Stimulated activated CD4-positive, alpha-beta T cell treated with anti-CD3 and anti-CD28 coated beads, Interleukin-12 subunit alpha, Interleukin-12 subunit beta, amount 100 ng/mL, for 48 hours (primary cell): ENCODE measurements at regions not wholly inside any gene's neighbourhood (a gene's known extent, or its start where the extent isn't known, plus 50 kb on each side); places are given as distances from the start of the nearest gene placed in this dataset.
"Not testable (repeated sequence)": the region's sequence is repeated elsewhere in the genome, so short reads cannot be mapped to it uniquely, and the experiment has no call there.

ENCODE experiments used
- DNase-seq, 3 donors: peaks; one replicate each; pipeline ENCODE4 v3.0.0-alpha.2; 2020; ENCODE audit warnings: low read depth in 2 of 3, low spot score in 1 of 3

DNA sequence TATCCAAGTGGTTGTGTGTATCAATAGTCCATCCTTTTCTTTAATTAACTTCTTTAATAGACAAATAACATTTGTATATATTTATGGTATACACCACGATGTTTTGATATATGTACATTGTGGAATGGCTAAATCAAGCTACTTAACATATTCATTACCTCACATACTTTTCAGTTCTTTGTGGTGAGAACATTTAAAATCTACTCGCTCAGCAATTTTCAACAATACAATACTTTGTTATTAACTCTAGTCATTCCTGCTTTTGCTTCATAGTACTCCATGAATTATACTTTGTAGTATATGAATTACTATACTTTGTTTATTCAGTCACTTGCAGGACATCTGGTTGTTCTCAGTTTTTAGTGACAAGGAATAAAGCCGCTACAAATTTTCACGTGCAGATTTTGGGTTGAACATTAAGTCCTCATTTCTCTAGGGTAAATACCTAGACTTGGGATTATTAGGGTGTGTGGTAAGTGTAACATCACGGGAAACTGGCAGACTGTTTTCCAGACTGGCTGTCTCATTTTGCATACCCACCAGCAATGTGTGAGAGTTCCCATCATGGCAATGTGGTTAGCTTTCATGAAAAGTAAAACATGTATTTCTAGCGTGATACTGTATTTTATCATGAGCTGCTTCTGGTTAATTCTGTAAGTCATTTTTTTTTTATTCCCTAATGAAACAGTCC lies 354.4 kb upstream of the WWC1 start:
- no peak for DNase-seq

DNA sequence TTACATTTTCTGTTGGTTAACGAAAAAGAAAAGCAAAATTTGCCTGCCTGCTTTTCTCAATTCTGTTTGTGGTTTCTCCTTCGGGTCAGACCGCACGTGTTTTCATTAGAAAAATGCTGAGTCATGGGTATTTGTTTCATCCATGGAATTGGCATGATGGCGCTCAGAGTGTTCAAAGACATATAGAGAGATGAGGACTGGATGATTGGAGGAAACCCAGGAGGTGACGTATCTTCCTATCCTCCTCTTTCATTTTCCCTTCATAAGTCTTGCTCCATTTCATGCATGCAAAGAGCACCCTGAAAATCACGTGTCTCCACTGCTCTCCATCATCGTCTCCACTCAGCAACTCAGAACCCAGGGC lies 353.8 kb upstream of the WWC1 start:
- DNase-seq: no peak

DNA sequence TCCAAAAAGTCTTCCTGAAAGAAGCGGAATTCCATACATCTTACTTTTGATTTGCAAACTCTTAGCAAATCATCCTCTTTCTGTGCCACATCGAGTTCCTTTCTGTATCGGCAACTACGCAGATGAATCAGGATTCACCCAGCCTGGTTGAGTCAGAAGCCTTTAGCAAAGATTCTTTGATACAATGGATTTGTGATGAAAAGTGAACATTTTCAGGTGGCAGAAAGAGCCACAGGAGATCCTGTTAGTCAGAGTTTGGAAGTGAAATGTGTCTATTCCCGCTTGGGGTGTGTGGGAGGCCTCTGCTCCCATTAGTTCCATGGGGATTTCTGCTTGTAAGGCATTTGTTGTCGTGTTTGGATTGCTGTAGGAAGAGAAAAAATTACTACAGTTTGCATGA lies 351.8 kb upstream of the WWC1 start:
- DNase-seq: no peak

DNA sequence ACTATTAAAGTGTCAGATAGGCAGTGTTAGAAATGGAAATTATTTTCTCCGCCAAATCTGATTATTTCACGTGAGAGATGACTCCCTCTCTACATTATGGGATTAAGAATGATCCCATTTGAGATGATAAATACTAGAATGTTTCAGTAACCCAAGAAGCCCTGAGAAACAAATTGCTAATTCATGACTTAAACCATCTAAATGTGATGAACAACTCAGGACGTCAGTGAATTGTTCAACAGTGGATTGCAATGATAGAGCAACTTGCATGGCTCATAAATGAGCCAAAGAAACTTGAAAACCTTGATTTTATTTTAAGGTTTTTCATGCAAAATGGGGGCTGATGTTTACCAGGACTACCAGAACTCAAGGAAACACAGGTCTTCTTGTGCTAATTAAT lies 350.5 kb upstream of the WWC1 start:
- DNase-seq: no peak

DNA sequence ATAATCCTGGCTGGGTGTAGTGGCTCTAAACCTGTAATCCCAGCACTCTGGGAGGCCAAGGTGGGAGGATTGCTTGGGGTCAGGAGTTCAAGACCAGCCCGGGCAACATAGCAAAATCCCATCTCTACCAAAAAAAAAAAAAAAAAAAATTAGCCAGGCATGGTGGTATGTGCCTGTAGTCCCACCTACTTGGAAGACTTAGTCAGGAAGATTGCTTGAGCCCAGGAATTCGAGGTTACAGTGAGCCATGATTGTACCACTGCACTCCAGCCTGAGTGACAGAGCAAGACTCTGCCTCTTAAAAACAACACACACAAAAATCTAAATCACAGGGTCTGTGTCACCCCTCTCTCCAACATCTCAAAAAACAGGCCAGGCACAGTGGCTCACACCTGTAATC lies 349.9 kb upstream of the WWC1 start:
- DNase-seq: not testable (repeated sequence)

DNA sequence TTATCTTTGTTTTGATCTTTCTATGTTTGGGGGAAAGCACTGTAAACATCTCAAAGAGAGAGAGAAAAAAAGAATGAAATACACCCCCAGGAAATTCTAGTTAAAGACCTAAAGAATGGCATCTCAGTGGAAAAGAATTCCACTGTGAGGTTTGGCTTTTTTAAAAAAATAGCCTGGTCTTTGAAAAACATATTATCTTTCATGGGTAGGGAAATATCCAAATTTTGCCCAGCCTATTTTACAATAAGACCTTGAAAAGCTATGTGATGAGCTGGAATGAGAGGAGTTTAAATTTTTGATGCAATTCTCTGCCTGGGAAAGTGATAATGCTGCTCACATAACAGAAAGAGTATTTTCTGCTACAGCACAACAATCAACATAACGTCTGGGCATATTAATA lies 348.1 kb upstream of the WWC1 start:
- DNase-seq: no peak

DNA sequence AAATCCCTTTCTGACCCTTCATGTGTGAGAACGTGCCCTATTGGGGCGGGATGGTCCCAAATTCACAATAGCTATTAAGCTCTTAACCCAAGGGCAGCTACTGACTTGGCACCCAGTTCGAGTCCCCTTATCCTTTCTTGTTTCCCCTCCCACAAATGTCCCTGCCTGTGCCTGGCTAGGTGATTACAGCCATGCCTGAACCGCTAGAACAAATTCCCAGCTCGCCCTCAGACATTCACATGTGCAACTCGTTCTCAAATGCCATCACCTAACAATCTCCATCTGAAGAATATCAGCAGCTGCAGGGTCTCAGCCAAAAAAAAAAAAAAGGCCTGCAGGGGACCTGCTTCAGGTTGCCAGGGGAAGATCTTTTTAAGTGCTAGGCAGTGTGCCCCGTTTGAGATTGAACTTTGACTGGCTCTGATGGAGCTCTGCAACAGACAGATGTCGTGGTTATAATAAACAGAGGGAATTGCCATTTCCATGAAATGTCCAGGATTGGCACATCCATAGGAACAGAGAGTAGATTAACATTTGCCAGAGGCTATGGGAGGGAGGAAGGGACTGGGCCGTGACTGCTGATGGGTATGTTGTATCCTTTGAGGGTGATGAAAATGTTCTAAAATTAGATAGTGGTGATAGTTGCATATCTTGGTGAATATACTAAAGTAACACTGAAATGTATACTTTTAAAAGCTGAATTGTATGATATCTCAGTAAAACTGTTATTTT lies 347.2 kb upstream of the WWC1 start:
- no peak for DNase-seq

DNA sequence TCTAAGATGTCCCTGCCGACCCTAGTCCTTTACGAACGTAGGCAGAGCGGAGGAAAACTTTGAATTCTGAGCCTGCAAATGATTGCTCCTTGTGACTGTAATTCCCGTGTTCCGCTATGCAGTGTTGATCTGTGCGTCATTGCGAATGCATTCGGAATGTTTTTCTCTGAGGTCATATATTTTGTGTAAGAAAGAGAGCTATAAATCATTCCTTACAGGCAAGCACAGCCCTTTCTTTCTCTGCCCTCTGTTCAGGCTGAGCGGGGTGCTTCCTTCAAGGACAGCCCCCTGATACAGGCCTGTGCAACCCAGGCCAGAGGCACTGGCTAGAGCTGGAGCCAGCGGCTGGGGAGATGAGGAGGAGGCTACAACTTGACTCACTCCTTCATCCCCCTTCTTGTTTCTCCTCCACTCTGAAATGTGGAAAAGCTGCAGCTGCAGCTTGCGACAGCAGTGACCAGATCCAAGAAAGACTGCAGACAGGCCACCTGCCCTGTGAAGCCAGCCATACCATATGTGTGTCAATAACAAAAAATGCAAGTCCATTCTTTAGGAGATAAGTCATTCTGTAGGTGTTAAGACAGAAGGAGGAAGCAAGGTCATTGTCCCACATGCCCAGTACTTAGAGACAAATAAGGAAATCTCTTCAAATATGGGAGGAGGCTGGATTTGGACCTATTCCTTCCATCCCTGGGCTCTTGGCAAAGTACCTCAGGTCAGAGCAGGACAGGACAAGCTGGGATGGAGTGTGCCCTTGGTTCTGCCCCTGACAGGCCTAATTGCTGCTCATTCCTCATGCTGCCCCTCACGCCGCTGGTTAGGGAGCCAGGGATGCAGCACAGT lies 345.7 kb upstream of the WWC1 start:
- DNase-seq: no peak

DNA sequence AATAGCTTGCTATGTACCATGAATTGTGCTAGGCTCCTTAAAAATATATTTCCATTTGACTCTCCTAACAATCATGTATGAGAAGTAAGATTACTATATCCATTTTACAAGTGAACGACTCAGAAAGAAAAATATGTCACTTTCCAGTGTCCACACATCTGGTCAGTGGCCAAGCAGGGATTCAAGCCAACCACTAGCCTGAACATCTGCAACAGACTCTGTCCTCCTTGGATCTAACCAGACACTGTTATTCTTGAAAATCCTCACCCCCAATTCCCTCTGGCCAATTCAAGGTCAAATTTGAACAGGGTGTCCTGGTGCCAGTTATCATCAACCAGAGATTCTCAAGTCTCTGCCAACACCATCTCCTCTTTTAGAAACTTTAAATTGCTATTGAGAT lies 344.1 kb upstream of the WWC1 start:
- DNase-seq: no peak

DNA sequence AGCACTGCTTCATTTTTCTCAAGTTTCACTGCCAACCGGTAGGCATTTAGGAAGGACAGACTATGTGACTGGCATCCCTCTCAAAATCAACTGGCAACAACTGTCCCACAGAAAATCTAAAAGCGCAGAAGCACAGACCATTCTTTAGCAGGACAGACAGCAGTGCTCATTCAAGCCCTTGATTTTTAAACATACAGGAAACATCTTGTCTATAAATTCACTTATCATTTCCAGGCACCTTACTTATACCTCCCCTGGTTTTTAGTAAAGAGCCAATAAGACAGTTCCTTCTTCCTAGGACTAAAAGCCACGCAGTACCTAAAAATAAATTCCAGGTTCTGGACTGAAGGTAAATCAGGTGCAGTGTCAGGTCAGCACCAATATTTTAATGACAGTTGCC lies 343.2 kb upstream of the WWC1 start:
- DNase-seq: no peak

DNA sequence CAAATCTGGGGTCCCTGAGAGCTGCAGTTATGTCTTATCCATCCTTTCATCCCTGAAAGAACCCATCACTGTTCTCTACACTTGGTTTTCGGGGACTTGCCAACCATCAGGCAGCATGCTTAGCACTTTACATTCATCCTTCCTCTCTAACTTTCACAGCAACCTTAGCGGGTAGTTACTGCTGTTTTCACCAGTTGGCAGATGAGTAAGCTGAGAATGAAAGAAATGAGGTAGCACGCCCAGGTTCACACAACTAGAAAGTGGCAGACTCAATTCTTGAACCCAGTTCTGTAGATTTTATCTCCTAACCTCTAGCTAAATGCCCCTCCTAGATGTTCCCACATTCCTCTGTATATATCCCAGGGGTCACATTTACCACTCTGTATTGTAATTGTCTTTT lies 342.0 kb upstream of the WWC1 start:
- DNase-seq: no peak

DNA sequence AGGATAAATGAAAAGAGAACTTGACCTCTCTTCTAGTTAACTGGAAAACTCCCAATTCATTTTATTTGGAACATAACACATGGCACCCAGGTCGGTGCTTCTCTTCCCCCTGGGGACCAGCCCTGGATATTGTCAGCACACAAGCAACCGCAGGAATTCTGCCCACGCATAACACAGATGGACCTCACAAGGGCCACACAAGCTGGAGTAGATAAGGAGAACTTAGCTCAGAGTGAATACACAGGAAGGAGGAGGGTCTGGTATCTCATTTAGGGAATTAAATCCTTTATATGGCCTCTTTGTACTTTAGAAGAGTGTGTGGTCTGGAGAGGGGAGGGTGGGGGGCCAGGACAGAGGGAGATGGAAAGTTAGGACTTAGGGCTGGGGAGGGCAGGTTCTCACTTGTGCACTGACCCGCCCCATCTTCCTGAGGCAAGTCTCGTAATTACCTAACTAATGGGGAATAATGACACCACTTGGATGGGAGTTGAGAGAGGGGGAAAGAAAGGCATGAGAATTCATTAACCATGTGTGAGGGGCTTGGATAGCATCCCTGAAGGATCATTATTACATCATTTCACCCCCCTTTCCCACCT lies 341.2 kb upstream of the WWC1 start:
- DNase-seq: no peak

DNA sequence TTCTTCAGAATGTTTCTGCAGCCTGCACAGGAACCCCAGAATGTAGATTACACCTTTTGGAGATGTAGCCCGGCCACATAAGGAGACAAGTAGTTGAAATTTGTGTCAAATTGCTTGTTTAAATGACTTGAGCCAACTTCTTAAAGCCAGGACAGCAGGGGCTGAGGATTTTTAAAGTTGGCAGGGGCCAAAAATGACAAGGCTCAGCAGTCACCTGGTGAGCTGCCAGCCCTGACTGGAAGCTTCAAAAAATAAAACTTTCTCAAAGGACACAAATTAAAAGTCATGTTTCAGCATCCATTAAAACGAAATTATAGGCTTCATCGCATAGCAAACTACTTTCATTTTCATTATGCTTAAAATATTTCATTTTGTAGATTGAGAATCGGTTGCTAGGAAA lies 340.3 kb upstream of the WWC1 start:
- no peak for DNase-seq

DNA sequence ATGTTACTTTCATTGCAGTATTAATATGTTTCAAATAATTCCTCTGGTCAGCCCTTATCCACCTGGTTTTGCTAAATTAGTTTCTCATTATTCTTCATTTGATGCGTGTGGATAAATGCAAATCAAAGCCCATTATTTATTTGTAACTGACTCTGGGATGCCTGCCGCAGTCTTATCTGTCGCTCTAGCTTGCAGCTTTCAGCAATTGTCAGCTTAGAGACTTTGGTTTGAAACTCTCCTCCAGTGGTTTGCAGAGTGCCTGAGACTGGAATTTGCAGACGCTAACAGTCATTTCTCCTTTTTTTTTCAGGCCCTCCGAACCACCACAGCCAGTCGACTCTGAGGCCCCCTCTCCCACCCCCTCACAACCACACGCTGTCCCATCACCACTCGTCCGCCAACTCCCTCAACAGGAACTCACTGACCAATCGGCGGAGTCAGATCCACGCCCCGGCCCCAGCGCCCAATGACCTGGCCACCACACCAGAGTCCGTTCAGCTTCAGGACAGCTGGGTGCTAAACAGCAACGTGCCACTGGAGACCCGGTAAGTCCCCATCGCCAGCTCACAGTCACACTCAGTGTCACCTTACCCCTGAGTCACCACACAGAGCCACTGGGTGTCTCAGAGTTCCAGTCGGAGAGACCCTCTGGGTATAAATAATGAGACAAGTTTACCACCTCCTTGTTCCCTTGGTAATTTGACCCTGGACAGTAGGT lies 339.0 kb upstream of the WWC1 start:
- no peak for DNase-seq

DNA sequence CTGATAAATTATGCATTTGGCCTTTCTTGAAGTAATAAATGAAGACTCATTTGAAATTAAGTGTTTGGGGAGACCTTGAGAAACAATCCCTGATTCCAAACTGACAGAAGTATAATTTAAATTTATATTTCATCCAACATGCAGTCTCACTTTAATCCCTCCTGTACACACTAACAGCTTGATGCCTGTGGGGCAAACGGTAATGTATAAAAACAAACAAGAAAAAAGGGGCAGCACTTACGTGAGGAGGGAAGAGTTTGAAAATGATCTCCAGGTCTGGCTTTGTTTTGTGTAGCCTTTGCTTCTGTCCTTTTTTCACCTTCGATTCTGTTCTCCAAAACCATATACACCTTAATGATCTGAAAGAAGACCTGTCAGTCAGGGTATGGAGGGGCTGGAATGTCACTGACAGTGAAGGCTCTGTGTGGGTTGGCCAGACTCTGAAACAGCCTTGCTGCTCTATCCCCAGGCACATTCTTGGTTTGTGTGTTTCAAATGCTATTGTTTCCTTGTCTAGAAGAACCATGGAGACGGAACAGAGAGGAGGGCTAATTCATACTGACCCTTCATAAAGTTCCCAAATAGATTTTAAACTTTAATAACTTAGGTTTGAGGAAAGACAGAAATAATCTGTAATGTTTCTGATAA lies 338.2 kb upstream of the WWC1 start:
- no peak for DNase-seq

DNA sequence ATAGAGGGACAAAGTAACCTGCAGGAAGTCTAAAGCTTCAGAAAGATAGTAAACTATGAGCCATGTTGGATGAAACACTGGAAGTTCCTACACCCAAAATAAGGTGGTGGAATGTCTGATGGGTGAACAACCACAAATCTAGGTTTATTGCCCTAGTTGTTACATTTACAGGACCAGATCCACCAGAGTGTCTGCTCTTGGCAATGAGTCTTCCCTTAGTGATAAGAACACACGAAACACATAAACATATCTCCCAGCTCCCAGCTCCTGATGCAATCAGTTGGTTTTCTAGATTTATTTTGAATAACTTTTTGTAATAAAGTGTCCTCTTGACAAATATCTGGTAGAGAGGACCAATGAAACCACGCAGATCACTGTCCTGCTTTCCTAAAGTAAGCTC lies 329.7 kb upstream of the WWC1 start:
- DNase-seq: no peak

DNA sequence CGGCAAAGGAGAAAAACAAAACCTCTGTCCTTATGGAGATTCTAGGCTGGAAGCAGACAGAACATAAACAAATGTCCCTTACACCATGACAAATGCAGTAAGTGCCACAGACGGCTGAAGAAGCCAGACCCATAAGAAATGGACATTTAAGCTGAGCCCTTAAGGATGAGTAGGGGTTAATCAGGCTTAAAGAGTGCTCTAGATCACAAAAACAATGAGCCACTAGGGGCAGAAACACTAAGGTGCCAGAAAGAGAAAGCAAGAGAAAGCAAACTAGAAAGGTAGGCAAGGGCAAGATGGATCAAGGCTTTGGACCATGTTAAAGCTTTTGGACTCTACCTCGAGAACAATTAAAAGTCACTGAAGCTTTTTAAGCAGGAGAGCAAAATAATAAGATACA lies 326.9 kb upstream of the WWC1 start:
- no peak for DNase-seq

DNA sequence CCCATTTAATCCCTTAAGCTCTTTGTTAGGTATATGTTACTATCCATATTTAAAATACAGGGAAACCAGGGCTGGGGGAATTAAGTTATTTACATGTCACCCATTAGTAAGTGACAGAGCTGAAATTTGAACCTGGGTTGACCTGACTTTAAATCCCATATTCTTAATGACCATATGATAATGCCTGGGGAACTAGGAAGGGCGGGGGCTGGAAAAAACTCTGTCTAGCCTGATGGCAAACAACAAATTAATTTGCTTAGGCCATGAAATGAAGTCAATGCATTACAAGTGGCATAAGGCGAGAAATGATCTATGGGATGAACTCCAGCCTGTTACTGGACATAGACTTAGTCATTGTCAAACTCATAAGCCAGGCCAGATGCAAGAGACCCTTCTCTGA lies 325.7 kb upstream of the WWC1 start:
- DNase-seq: no peak

DNA sequence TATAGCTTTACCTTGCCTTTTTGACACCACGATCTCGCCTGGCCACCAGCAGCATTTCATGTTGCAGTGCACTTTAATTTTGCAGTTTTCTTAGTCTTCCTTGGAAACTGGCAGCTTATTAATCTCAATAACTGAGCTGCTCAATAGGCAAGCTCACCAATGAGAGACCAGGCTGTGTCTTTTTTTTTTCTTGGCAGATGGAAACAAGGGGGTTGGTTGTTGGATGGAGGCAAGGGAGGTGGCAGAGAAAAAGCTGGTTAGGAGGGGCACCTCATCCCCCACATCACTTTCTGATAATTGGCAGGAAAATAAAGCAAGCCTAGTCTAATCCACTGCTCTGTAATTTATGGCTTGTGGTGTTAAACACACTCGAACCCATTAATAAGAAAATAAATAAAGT lies 324.5 kb upstream of the WWC1 start:
- DNase-seq: no peak

DNA sequence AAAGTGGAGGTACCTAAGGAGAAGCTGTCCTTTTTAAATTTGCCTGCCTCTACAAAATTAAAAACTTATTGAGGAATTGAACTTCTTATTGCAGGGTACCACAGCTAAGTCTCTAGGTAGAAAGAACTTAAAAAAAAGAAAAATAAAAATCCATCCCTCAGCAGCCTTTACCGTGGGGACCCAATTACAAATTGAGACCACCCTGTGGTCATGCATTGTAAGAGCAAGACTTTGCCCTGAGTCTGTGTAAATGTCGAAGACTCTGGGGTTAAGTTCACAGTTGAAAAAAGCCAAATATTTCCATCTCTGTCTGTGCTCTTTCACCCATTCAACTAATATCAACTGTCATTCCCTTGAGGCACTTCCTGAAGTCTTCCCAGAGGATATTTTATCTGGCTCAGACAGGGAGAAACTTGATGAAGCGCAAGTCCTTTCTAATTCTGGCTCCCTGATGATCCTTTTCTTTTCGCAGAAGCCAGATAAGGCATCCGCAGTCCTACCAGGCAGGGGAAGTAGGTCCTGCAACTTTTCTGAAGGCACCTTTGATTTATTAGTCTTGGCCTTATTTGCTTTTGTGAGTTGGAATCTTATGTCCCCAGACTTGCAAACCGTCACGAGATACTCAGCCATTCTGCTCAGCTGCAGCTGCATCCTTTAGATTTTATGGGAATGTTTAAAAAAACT lies 323.8 kb upstream of the WWC1 start:
- DNase-seq: no peak
